GM12878 (cell line): ENCODE measurements at regions not wholly inside any gene's neighbourhood (a gene's known extent, or its start where the extent isn't known, plus 50 kb on each side); places are given as distances from the start of the nearest gene placed in this dataset.

ENCODE experiments used
- ATAC-seq: fragments of 200-7000 bp; cut with Tn5 transposase; 3 replicates; pipeline ENCODE4 v1.9.1; 2020; ENCODE audit warnings: mild to moderate bottlenecking, moderate library complexity
- BruUV-seq: library from RNA; stranded (reverse); fragments of 400-500 nt; replicated peaks from 2 replicates; lab custom pipeline; 2021; lab: Mats Ljungman, UMichigan
- CTCF ChIA-PET: fragments of 300-600 bp; sonication (Branson Sonifier 250); formaldehyde crosslinking; extraction: SDS; loops from one replicate; lab custom pipeline; 2021; ENCODE audit warnings: inconsistent platforms; lab: Yijun Ruan, JAX
- POLR2A ChIA-PET: fragments of 350-600 bp; formaldehyde crosslinking; extraction: SDS; loops from one replicate; lab custom pipeline; 2021; ENCODE audit warnings: inconsistent platforms; lab: Charles Lee
- RAD21 ChIA-PET: fragments of 300-600 bp; sonication (Branson Sonifier 250); formaldehyde crosslinking; loops from one replicate; lab custom pipeline; 2023; ENCODE audit warnings: antibody characterized with exemption; ENCODE audit not compliant: unreplicated experiment; lab: Charles Lee
- SMC1A ChIA-PET: fragments of 300-600 bp; sonication (Branson Sonifier 250); formaldehyde crosslinking; loops from one replicate; lab custom pipeline; 2023; ENCODE audit not compliant: unreplicated experiment, uncharacterized antibody; lab: Charles Lee
- DNase-seq: peaks from one replicate; pipeline ENCODE4 v3.0.0-alpha.2; 2011; ENCODE audit warnings: low read depth, low spot score
- FAIRE-seq: peaks from 3 replicates; lab custom pipeline; 2011; peaks lifted over from hg19 to GRCh38; lab: Jason Lieb, UNC
- H2AFZ ChIP-seq: 2 replicates; pipeline ENCODE4 v1.6.0; 2011; ENCODE audit warnings: low read depth, low read length, control low read depth; ENCODE audit not compliant: control insufficient read depth
- H3K27ac ChIP-seq: 2 replicates; pipeline ENCODE4 v1.5.1; 2011; ENCODE audit warnings: control low read depth; ENCODE audit not compliant: control insufficient read depth, insufficient read depth
- H3K27me3 ChIP-seq, 2 experiments: replicated peaks in 1 of 2; 2 replicates each; pipeline versions ENCODE4 v1.6.0 to v1.6.1; 2011; ENCODE audit warnings: low read length in 1 of 2; ENCODE audit not compliant: control insufficient read depth in 2 of 2, insufficient read depth in 2 of 2
- H3K36me3 ChIP-seq, 2 experiments: 2 replicates each; pipeline ENCODE4 v1.5.1; 2011; ENCODE audit warnings: low read length in 1 of 2; ENCODE audit not compliant: control insufficient read depth in 2 of 2, insufficient read depth in 2 of 2
- H3K4me1 ChIP-seq: 2 replicates; pipeline ENCODE4 v1.6.1; 2011; ENCODE audit warnings: mild to moderate bottlenecking, low read length, moderate library complexity, mixed read lengths; ENCODE audit not compliant: control insufficient read depth, insufficient read depth
- H3K4me2 ChIP-seq: 2 replicates; pipeline ENCODE4 v1.6.0; 2011; ENCODE audit warnings: control low read depth; ENCODE audit not compliant: control insufficient read depth, insufficient read depth
- H3K4me3 ChIP-seq: fragments of 200-600 bp; sonication (generic); 2 replicates; pipeline ENCODE4 v1.5.1; 2016
- H3K79me2 ChIP-seq: 2 replicates; pipeline ENCODE4 v1.6.0; 2011; ENCODE audit warnings: low read length; ENCODE audit not compliant: control insufficient read depth, insufficient read depth
- H3K9ac ChIP-seq: 2 replicates; pipeline ENCODE4 v1.8.0; 2011; ENCODE audit warnings: low read length, control low read depth, mixed read lengths; ENCODE audit not compliant: control insufficient read depth, insufficient read depth
- H3K9me3 ChIP-seq: replicated peaks from 3 replicates; pipeline ENCODE4 v1.5.1; 2011; ENCODE audit warnings: mild to moderate bottlenecking, low read length; ENCODE audit not compliant: control insufficient read depth, insufficient read depth
- H4K20me1 ChIP-seq: 2 replicates; pipeline ENCODE4 v1.6.0; 2011; ENCODE audit not compliant: control insufficient read depth, insufficient read depth
- EGR1 ChIP-seq, 2 experiments: IDR thresholded peaks; 1 replicate in 1 of 2; 2 replicates in 1 of 2; pipeline ENCODE4 v1.6.1; 2011 to 2012; ENCODE audit warnings: low read depth in 2 of 2, low read length in 2 of 2, borderline replicate concordance in 1 of 2, mild to moderate bottlenecking in 1 of 2, moderate library complexity in 1 of 2
- GABPA ChIP-seq: IDR thresholded peaks from 2 replicates; pipeline ENCODE4 v1.6.1; 2014; ENCODE audit warnings: antibody characterized with exemption, low read depth, mild to moderate bottlenecking, inconsistent platforms
- IKZF1 ChIP-seq: fragments of 450-650 bp; conservative IDR thresholded peaks from 2 replicates; pipeline ENCODE4 v1.6.1; 2017; ENCODE audit warnings: antibody characterized with exemption, mild to moderate bottlenecking
- KLF5 ChIP-seq: fragments of 450-650 bp; IDR thresholded peaks from 2 replicates; pipeline ENCODE4 v1.6.1; 2014; ENCODE audit warnings: mild to moderate bottlenecking; ENCODE audit not compliant: partially characterized antibody
- NFYB ChIP-seq: IDR thresholded peaks from 2 replicates; pipeline ENCODE4 v1.6.1; 2011; ENCODE audit warnings: low read depth, mild to moderate bottlenecking, low read length, improper control_type of control experiment, moderate library complexity; ENCODE audit not compliant: insufficient read depth
- POLR2AphosphoS5 ChIP-seq: IDR thresholded peaks from 2 replicates; pipeline ENCODE4 v1.6.1; 2011; ENCODE audit warnings: mild to moderate bottlenecking, low read length, inconsistent platforms
- SMC3 ChIP-seq: IDR thresholded peaks from 2 replicates; pipeline ENCODE4 v1.6.1; 2011; ENCODE audit warnings: low read length, improper control_type of control experiment, borderline replicate concordance
- SUPT20H ChIP-seq: IDR thresholded peaks from 2 replicates; pipeline ENCODE4 v1.6.1; 2011; ENCODE audit warnings: low read depth, mild to moderate bottlenecking, low read length, moderate library complexity, borderline replicate concordance; ENCODE audit not compliant: control insufficient read depth
- WGBS: methylation state at CpG from one replicate; pipeline ENCODE4 v1.1.6; 2016; ENCODE audit warnings: low lambda C conversion rate; ENCODE audit not compliant: insufficient replicate concordance, insufficient coverage; ENCODE audit errors: missing lambda C conversion rate; 5-methylcytosine and 5-hydroxymethylcytosine counted together
- in situ Hi-C: fragments of 300-500 bp; cut with MboI; formaldehyde crosslinking; loops from 9 replicates; pipeline ENCODE4 v1.14.3; 2018; ENCODE audit warnings: mixed read lengths
- intact Hi-C: fragments of 100-400 bp; cut with micrococcal nuclease; formaldehyde crosslinking; loops from one replicate; pipeline ENCODE4 v1.14.2; 2022; ENCODE audit not compliant: unreplicated experiment
- TF ChIP-seq, protein P1 (sequence below): fragments of 450-650 bp; IDR thresholded peaks from 2 replicates; pipeline ENCODE4 v1.6.1; 2018; ENCODE audit warnings: borderline replicate concordance, mild to moderate bottlenecking; ENCODE audit not compliant: partially characterized antibody
- TF ChIP-seq, protein P2 (sequence below): fragments of 450-650 bp; IDR thresholded peaks from 2 replicates; pipeline ENCODE4 v1.6.1; 2017; ENCODE audit warnings: antibody characterized with exemption, mild to moderate bottlenecking, moderate library complexity
- TF ChIP-seq, protein P3 (sequence below): IDR thresholded peaks from 2 replicates; pipeline ENCODE4 v1.6.1; 2011; ENCODE audit warnings: borderline replicate concordance, low read depth, mild to moderate bottlenecking, moderate library complexity, low read length; ENCODE audit not compliant: insufficient read depth, poor library complexity, severe bottlenecking
- TF ChIP-seq, protein P4 (sequence below): IDR thresholded peaks from 2 replicates; pipeline ENCODE4 v1.6.1; 2011; ENCODE audit warnings: mild to moderate bottlenecking, low read depth, low read length, moderate library complexity; ENCODE audit not compliant: insufficient replicate concordance

DNA sequence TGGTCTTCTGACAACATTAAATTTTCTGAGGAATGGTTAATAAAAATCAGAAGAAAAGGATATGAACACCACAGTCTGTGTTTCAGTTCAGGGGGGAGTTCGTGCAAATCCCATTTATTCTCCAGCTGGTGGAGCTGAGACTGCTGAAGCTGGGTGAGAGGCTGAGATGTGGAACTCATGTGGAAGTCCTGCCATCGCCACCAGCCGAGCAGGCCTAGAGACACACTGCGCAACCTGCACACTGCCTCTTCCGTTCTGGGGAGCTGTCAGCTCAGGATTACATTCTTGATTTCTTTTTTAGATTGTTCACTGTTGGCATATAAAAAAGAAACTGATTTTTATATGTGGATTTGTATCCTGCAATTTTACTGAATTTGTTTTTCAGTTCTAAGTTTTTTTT is 66.6 kb upstream of the ELOVL6 start:
- no peaks in the 10 kb centered on the region for H3K27me3 ChIP-seq
- ChIA-PET POLR2A (no interaction called here), RAD21 (no interaction called here), CTCF (interaction anchor here (0.8 to 1.4 kb wide), 3 partner anchors 11 to 259 kb away, joined by 3 read pairs; no protein-coding TSS in a partner anchor), SMC1A (interaction anchor here (1.2 kb wide), 1 partner anchor 244 kb away, joined by 3 read pairs; no protein-coding TSS in a partner anchor)
- H3K4me3 ChIP-seq = no peak overlapping the region
- ATAC-seq (no peak), DNase-seq (no peak), FAIRE-seq (no peak)
- in situ Hi-C loops (no loop called here), intact Hi-C loops (no loop called here)
- H3K27ac ChIP-seq = no peak overlapping the region
- no peaks in the 10 kb centered on the region for H3K36me3 ChIP-seq
- no peaks in the 10 kb centered on the region for H3K79me2 ChIP-seq
- no TSS peak for BruUV-seq
- 71% methylated on average over 5 of the region's 5 CpGs for WGBS
- H2AFZ ChIP-seq = no peak overlapping the region
- no peak overlapping the region for H3K4me2 ChIP-seq
- no peaks in the 10 kb centered on the region for H4K20me1 ChIP-seq
- H3K9ac ChIP-seq = no peak overlapping the region
- H3K4me1 ChIP-seq = peaks cover 3% of the 10 kb centered on the region; the same call in 1 of the 2 replicates
- H3K9me3 ChIP-seq = no peaks in the 10 kb centered on the region
- TF ChIP-seq SUPT20H = no peak
- TF ChIP-seq, protein P1, sequence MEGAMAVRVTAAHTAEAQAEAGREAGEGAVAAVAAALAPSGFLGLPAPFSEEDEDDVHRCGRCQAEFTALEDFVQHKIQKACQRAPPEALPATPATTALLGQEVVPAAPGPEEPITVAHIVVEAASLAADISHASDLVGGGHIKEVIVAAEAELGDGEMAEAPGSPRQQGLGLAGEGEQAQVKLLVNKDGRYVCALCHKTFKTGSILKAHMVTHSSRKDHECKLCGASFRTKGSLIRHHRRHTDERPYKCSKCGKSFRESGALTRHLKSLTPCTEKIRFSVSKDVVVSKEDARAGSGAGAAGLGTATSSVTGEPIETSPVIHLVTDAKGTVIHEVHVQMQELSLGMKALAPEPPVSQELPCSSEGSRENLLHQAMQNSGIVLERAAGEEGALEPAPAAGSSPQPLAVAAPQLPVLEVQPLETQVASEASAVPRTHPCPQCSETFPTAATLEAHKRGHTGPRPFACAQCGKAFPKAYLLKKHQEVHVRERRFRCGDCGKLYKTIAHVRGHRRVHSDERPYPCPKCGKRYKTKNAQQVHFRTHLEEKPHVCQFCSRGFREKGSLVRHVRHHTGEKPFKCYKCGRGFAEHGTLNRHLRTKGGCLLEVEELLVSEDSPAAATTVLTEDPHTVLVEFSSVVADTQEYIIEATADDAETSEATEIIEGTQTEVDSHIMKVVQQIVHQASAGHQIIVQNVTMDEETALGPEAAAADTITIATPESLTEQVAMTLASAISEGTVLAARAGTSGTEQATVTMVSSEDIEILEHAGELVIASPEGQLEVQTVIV = no peak
- TF ChIP-seq GABPA = no peak
- no peak for TF ChIP-seq SMC3
- TF ChIP-seq, protein P2, sequence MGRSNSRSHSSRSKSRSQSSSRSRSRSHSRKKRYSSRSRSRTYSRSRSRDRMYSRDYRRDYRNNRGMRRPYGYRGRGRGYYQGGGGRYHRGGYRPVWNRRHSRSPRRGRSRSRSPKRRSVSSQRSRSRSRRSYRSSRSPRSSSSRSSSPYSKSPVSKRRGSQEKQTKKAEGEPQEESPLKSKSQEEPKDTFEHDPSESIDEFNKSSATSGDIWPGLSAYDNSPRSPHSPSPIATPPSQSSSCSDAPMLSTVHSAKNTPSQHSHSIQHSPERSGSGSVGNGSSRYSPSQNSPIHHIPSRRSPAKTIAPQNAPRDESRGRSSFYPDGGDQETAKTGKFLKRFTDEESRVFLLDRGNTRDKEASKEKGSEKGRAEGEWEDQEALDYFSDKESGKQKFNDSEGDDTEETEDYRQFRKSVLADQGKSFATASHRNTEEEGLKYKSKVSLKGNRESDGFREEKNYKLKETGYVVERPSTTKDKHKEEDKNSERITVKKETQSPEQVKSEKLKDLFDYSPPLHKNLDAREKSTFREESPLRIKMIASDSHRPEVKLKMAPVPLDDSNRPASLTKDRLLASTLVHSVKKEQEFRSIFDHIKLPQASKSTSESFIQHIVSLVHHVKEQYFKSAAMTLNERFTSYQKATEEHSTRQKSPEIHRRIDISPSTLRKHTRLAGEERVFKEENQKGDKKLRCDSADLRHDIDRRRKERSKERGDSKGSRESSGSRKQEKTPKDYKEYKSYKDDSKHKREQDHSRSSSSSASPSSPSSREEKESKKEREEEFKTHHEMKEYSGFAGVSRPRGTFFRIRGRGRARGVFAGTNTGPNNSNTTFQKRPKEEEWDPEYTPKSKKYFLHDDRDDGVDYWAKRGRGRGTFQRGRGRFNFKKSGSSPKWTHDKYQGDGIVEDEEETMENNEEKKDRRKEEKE = no peak
- TF ChIP-seq KLF5 = no peak
- no peak for TF ChIP-seq IKZF1
- TF ChIP-seq, protein P3, sequence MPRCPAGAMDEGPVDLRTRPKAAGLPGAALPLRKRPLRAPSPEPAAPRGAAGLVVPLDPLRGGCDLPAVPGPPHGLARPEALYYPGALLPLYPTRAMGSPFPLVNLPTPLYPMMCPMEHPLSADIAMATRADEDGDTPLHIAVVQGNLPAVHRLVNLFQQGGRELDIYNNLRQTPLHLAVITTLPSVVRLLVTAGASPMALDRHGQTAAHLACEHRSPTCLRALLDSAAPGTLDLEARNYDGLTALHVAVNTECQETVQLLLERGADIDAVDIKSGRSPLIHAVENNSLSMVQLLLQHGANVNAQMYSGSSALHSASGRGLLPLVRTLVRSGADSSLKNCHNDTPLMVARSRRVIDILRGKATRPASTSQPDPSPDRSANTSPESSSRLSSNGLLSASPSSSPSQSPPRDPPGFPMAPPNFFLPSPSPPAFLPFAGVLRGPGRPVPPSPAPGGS = no peak
- TF ChIP-seq EGR1 (IDR thresholded peaks at IDR 0.05; ENCODE audit: borderline replicate concordance in 1 of 2, low read depth in 2 of 2, low read length in 2 of 2) = no peak
- TF ChIP-seq POLR2AphosphoS5 = no peak
- TF ChIP-seq NFYB = no peak
- TF ChIP-seq, protein P4, sequence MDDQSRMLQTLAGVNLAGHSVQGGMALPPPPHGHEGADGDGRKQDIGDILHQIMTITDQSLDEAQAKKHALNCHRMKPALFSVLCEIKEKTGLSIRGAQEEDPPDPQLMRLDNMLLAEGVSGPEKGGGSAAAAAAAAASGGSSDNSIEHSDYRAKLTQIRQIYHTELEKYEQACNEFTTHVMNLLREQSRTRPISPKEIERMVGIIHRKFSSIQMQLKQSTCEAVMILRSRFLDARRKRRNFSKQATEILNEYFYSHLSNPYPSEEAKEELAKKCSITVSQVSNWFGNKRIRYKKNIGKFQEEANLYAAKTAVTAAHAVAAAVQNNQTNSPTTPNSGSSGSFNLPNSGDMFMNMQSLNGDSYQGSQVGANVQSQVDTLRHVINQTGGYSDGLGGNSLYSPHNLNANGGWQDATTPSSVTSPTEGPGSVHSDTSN = no peak
